ENCODE measurements at regions not wholly inside any gene's neighbourhood (a gene's known extent, or its start where the extent isn't known, plus 50 kb on each side); places are given as distances from the start of the nearest gene placed in this dataset.
"Not testable (repeated sequence)": the region's sequence is repeated elsewhere in the genome, so short reads cannot be mapped to it uniquely, and the experiment has no call there.

- H3K9me3 ChIP-seq (ENCODE audit: low read depth) = no peaks in the 10 kb centered on the region
These were observed 151.8 kb downstream of the RHOU start for GRCh38 chr1:228887101-228887500.

GRCh38 chr1:228887960-228888359 is 152.7 kb downstream of the RHOU start:
- no peak for TF ChIP-seq EZH2 (IDR thresholded peaks at IDR 0.05; ENCODE audit: borderline replicate concordance)
- Histone ChIP-seq H3K4me1 (ENCODE audit: insufficient read depth) (peaks cover 13% of the 10 kb centered on the region), H3K27me3 (no peaks in the 10 kb centered on the region), H3K79me2 (no peaks in the 10 kb centered on the region), H3K4me2 (no peak overlapping the region), H3K27ac (no peak overlapping the region), H2AFZ (no peak overlapping the region), H3K4me3 (no peak overlapping the region), H3K9me3 (ENCODE audit: low read depth) (no peaks in the 10 kb centered on the region), H3K9me2 (replicated peaks; ENCODE audit: insufficient read depth) (no peaks in the 10 kb centered on the region), H4K20me1 (ENCODE audit: insufficient read depth, poor library complexity, severe bottlenecking) (no peaks in the 10 kb centered on the region), H3K36me3 (replicated peaks; ENCODE audit: insufficient read depth, low read depth) (no peaks in the 10 kb centered on the region)
- no peak for DNase-seq (ENCODE audit: low spot score)
- 67% methylated on average over 1 of the region's 1 CpG for WGBS (ENCODE audit: low lambda C conversion rate, missing lambda C conversion rate)

More at GRCh38 chr1:228887101-228887500, 151.8 kb downstream of the RHOU start:
- TF ChIP-seq CTCF (IDR thresholded peaks at IDR 0.05; ENCODE audit: poor library complexity) = no peak
- no peak for TF ChIP-seq EZH2 (IDR thresholded peaks at IDR 0.05; ENCODE audit: borderline replicate concordance)
- no peak for TF ChIP-seq EZH2phosphoT487 (IDR thresholded peaks at IDR 0.05; ENCODE audit: low read depth, severe bottlenecking, unreplicated experiment)
- Histone ChIP-seq H4K20me1 (ENCODE audit: insufficient read depth, poor library complexity, severe bottlenecking) (no peaks in the 10 kb centered on the region), H3K36me3 (replicated peaks; ENCODE audit: insufficient read depth, low read depth) (no peaks in the 10 kb centered on the region), H3K4me1 (ENCODE audit: insufficient read depth) (peaks cover 19% of the 10 kb centered on the region), H2AFZ (no peak overlapping the region), H3K79me2 (no peaks in the 10 kb centered on the region), H3K9me2 (replicated peaks; ENCODE audit: insufficient read depth) (no peaks in the 10 kb centered on the region), H3K27me3 (no peaks in the 10 kb centered on the region), H3K27ac (no peak overlapping the region), H3K4me3 (no peak overlapping the region), H3K4me2 (no peak overlapping the region)
- DNase-seq (ENCODE audit: low spot score) = no peak
- 87% methylated on average over 5 of the region's 5 CpGs for WGBS (ENCODE audit: low lambda C conversion rate, missing lambda C conversion rate)

GRCh38 chr1:228889289-228889688 is 154.0 kb downstream of the RHOU start:
- Histone ChIP-seq H3K27ac (no peak overlapping the region), H2AFZ (no peak overlapping the region), H4K20me1 (ENCODE audit: insufficient read depth, poor library complexity, severe bottlenecking) (no peaks in the 10 kb centered on the region), H3K4me2 (no peak overlapping the region), H3K9me2 (replicated peaks; ENCODE audit: insufficient read depth) (no peaks in the 10 kb centered on the region), H3K4me1 (ENCODE audit: insufficient read depth) (peaks cover 11% of the 10 kb centered on the region), H3K9me3 (ENCODE audit: low read depth) (no peaks in the 10 kb centered on the region), H3K4me3 (no peak overlapping the region), H3K27me3 (no peaks in the 10 kb centered on the region), H3K36me3 (replicated peaks; ENCODE audit: insufficient read depth, low read depth) (no peaks in the 10 kb centered on the region), H3K79me2 (no peaks in the 10 kb centered on the region)
- WGBS (ENCODE audit: low lambda C conversion rate, missing lambda C conversion rate) = 81% methylated on average over 2 of the region's 2 CpGs
- DNase-seq (ENCODE audit: low spot score) = no peak
- TF ChIP-seq CTCF (IDR thresholded peaks at IDR 0.05; ENCODE audit: poor library complexity) = no peak
- no peak for TF ChIP-seq EZH2phosphoT487 (IDR thresholded peaks at IDR 0.05; ENCODE audit: low read depth, severe bottlenecking, unreplicated experiment)
- no peak for TF ChIP-seq EZH2 (IDR thresholded peaks at IDR 0.05; ENCODE audit: borderline replicate concordance)

GRCh38 chr1:228891272-228892034 is 156.2 kb downstream of the RHOU start:
- H3K9me3 ChIP-seq (ENCODE audit: low read depth) = no peaks in the 10 kb centered on the region
- no peaks in the 10 kb centered on the region for H3K4me1 ChIP-seq (ENCODE audit: insufficient read depth)
- H3K4me3 ChIP-seq = no peak overlapping the region
- no peak for DNase-seq (ENCODE audit: low spot score)
- no peaks in the 10 kb centered on the region for H4K20me1 ChIP-seq (ENCODE audit: insufficient read depth, poor library complexity, severe bottlenecking)
- no peak overlapping the region for H2AFZ ChIP-seq
- no peaks in the 10 kb centered on the region for H3K36me3 ChIP-seq (replicated peaks; ENCODE audit: insufficient read depth, low read depth)
- no peak overlapping the region for H3K27ac ChIP-seq
- H3K79me2 ChIP-seq = no peaks in the 10 kb centered on the region
- TF ChIP-seq CTCF (IDR thresholded peaks at IDR 0.05; ENCODE audit: poor library complexity) (no peak), EZH2phosphoT487 (IDR thresholded peaks at IDR 0.05; ENCODE audit: low read depth, severe bottlenecking, unreplicated experiment) (no peak), EZH2 (IDR thresholded peaks at IDR 0.05; ENCODE audit: borderline replicate concordance) (no peak)
- no peaks in the 10 kb centered on the region for H3K9me2 ChIP-seq (replicated peaks; ENCODE audit: insufficient read depth)
- WGBS (ENCODE audit: low lambda C conversion rate, missing lambda C conversion rate) = 76% methylated on average over 16 of the region's 16 CpGs
- H3K4me2 ChIP-seq = no peak overlapping the region
- H3K27me3 ChIP-seq = no peaks in the 10 kb centered on the region

GRCh38 chr1:228892200-228892599 is 156.9 kb downstream of the RHOU start:
- not testable (repeated sequence) for H3K27me3 ChIP-seq; H2AFZ ChIP-seq; H3K4me3 ChIP-seq; H3K9me3 ChIP-seq (ENCODE audit: low read depth); H4K20me1 ChIP-seq (ENCODE audit: insufficient read depth, poor library complexity, severe bottlenecking); DNase-seq (ENCODE audit: low spot score); H3K9me2 ChIP-seq (replicated peaks; ENCODE audit: insufficient read depth); H3K36me3 ChIP-seq (replicated peaks; ENCODE audit: insufficient read depth, low read depth); H3K4me1 ChIP-seq (ENCODE audit: insufficient read depth); H3K4me2 ChIP-seq; H3K79me2 ChIP-seq; H3K27ac ChIP-seq
- WGBS (ENCODE audit: low lambda C conversion rate, missing lambda C conversion rate) = 76% methylated on average over 3 of the region's 4 CpGs

Data from hepatocyte (in vitro differentiated cells).